ENCODE measurements at regions not wholly inside any gene's neighbourhood (a gene's known extent, or its start where the extent isn't known, plus 50 kb on each side); places are given as distances from the start of the nearest gene placed in this dataset.

DNA sequence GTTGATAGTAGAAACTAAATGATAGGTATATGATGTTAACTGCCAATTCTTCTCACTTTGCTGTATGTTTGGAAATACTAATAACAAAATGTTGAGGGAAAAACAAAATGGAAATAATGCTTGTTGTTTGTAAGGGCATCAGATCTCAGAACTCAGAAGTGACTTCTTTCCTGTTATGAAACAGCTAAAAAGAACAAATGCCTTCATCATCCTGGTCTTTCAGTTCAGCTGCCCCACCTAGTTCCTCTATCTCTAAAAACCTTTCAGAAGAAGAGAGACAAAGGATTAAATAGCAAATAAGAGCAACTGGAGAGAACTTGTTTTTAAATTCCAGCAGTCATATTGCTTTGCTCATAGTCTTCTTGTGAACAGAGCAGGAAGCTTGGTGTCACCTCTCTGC lies 345.3 kb upstream of the NCAM1 start:
- no peak for DNase-seq (ENCODE audit: low spot score)
- ATAC-seq (ENCODE audit: low FRiP score), result no peak
- TF ChIP-seq, protein P1, sequence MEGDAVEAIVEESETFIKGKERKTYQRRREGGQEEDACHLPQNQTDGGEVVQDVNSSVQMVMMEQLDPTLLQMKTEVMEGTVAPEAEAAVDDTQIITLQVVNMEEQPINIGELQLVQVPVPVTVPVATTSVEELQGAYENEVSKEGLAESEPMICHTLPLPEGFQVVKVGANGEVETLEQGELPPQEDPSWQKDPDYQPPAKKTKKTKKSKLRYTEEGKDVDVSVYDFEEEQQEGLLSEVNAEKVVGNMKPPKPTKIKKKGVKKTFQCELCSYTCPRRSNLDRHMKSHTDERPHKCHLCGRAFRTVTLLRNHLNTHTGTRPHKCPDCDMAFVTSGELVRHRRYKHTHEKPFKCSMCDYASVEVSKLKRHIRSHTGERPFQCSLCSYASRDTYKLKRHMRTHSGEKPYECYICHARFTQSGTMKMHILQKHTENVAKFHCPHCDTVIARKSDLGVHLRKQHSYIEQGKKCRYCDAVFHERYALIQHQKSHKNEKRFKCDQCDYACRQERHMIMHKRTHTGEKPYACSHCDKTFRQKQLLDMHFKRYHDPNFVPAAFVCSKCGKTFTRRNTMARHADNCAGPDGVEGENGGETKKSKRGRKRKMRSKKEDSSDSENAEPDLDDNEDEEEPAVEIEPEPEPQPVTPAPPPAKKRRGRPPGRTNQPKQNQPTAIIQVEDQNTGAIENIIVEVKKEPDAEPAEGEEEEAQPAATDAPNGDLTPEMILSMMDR (IDR thresholded peaks at IDR 0.05), result no peak

GRCh38 chr11:112616327-112617097 lies 344.7 kb upstream of the NCAM1 start:
- no peak for DNase-seq (ENCODE audit: low spot score)
- ATAC-seq (ENCODE audit: low FRiP score), result no peak
- TF ChIP-seq, protein P1 (IDR thresholded peaks at IDR 0.05), result no peak

- ATAC-seq (ENCODE audit: low FRiP score), result no peak
- no peak for DNase-seq (ENCODE audit: low spot score)
- TF ChIP-seq, protein P1 (IDR thresholded peaks at IDR 0.05), result no peak
These were observed 344.2 kb upstream of the NCAM1 start for GRCh38 chr11:112617098-112617425.

DNA sequence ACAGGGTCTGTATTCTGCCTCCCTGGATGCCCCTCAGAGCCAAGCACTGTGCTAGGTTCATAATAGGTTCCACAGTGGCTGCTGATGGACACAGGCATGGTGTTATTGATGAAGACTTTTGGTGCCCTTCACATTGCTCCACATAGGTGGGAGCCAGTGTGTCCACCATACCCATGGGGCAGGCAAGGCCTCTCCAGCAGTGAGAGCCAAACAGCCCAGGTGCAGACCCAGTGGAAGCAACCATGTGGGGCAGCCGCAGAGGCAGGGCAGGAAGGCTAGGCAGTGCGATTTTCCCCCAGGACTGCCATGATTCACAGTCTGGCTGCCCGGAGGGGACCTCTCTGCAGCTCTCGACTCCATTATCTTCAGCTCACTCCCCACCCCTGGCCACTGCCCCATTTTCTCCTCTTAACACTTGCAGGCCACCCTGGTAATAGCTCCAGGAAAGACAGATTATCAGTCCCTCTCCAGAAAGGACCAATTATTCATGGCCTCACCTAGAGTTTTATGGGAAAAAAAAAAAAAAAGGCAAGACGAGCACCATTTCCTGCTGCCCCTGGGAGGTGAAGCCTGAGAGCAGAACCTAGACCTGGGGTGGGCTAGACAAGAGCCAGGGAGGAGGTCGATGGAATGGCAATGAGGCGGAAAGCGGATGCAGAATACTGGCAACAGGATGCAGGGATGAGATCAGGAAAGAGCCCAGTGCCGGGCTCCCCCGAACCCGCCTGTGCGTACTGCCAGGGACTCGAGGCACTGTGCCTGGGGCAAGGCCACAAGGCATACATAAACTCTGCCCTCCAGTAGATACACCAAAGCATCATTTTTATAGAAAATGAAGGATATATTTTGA lies 343.0 kb upstream of the NCAM1 start:
- no peak for DNase-seq (ENCODE audit: low spot score)
- TF ChIP-seq, protein P1 (IDR thresholded peaks at IDR 0.05), result no peak
- ATAC-seq (ENCODE audit: low FRiP score), result no peak

DNA sequence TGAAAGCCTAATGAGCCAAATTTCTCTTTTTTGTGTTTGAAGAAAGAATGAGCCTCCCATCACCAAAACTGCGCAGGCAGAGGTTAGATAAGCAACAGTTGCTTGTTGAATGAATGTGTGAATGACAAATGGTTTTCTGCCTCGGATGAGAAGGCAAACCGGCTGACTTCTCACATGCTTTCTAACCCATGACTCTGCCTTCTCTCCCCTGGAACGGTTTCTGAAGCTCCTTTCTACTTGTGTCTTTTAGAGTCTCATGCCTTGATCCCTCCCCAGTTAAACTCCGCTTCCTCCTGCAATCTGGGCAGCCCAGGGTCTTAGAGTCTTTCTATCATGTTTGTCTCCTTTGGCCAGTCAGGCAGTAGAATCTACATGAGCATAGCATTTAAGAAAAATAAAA lies 342.1 kb upstream of the NCAM1 start:
- no peak for ATAC-seq (ENCODE audit: low FRiP score)

GRCh38 chr11:112620621-112621394 lies 340.4 kb upstream of the NCAM1 start:
- TF ChIP-seq, protein P1 (IDR thresholded peaks at IDR 0.05), result no peak
- DNase-seq (ENCODE audit: low spot score) (no peak), ATAC-seq (ENCODE audit: low FRiP score) (no peak)

More for the DNA sequence above, 342.1 kb upstream of the NCAM1 start:
- no peak for DNase-seq (ENCODE audit: low spot score)
- TF ChIP-seq, protein P1 (IDR thresholded peaks at IDR 0.05), result no peak

All from omental fat pad (tissue), 3 donors.